GM19023 (cell line): ENCODE measurements at regions not wholly inside any gene's neighbourhood (a gene's known extent, or its start where the extent isn't known, plus 50 kb on each side); places are given as distances from the start of the nearest gene placed in this dataset.
"Not testable (repeated sequence)": the region's sequence is repeated elsewhere in the genome, so short reads cannot be mapped to it uniquely, and the experiment has no call there.

ENCODE experiments used
- ATAC-seq: cut with Tn5 transposase; IDR thresholded peaks from one replicate; pipeline ENCODE4 v1.9.1; 2021; ENCODE audit warnings: mild to moderate bottlenecking, moderate library complexity; ENCODE audit not compliant: unreplicated experiment

DNA sequence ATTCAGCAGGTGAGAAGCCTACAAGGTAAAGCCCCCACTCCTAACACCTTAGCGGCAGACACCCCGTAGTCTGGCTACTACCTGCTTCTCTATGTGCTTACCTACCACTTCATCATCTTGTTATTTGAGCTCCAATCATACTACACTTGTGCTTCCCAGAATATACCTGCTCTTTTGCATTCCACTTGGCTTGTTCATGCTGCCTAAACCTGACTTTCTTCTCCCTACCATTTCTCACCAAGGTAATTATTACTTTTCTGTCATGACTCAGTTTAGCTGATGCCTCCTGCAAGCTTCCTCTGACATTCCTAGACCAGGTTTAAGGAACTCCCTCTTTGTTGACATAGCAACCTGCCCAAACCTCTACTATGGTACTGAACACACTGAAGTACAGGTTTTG, 495.6 kb upstream of the C1orf87 start:
- ATAC-seq, result no peak

DNA sequence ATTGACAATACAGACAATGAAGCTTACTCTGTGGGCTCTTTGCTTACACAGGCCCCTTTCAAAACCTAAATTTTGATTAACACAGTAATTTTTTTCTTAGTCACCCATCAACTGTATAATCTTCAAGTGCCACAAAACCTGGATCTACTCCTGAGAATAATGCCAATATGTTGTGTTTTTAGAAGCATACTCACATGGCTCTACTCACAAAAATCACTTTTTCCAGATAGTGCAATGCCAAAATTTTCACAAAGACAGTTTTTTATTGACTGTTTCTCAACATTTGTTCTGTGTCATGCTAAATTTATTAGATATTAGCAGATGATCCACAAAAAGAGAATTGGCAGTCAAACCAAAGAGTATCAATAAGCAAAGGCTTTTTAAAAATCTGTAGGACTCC, 493.7 kb upstream of the C1orf87 start:
- ATAC-seq, result no peak

DNA sequence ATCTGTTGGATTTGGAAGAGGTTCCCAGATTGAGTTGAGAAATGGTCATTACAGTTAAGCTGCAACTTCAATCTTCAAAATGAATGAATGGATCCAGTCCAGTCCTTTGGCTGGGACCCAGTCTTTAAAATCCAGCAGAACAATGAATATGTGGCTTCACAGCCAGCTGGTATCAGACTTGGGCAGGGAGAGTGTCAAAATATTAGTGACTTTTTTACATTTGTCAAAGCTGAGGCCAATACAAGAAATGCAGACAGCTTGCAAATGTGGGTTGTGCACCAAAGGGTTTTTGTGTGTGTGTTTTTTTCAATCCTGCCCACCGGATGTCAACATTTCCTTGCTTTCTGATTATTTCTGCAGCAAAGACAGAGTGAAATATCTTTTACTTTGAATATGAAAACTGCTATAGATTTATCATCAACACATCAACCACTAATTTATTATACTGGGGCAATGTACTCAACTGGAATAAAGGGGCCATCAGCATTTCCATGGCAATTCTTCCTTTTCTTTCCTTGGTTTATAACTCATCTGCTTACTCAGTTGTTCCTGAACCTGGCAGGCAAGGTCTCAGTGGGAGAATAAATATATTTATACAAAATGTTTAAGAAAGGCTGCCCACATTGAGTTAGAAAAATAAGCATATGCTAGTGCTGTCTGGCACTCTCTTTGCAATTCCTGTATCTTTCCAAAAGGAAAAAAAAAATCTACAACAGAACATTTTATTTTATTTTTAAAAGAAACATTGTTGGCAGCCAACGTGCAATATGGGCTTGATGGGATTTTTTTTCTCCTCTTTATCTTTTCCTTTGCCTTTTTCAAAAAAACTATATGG, 491.6 kb upstream of the C1orf87 start:
- no peak for ATAC-seq

DNA sequence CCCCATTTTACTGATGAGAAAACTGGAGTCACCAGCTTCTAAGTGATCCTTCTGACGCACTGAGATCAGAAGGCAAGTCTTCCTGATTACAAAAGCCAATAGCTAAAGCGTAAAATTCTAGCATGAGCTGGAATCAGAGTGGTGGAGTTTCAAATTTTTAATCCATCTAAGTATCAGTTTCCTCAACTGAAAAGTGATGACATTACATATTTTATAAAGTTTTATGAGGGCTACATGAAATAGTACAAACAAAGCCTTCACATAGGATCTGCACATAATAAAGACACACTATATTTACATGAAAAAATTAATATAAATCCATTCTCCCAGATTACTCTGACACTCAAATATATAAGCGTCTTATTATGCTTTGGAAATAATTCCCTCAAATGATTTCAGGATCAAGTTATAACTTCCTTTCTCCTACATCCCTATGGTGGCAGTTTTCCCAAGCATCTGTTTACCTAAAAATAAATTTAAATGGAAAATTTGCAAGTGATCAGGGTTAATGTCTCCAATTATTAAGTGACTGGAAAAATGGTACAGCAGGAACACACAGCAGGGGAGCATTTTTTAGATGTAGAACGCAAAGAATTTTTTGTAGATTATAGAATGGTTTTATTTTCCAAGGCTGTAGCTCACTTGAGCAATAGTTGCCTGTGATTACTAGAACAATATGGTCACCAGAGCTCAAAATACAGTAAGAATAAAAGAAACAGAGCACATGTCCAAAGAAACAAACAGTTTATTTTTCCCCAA, 490.4 kb upstream of the C1orf87 start:
- no peak for ATAC-seq

DNA sequence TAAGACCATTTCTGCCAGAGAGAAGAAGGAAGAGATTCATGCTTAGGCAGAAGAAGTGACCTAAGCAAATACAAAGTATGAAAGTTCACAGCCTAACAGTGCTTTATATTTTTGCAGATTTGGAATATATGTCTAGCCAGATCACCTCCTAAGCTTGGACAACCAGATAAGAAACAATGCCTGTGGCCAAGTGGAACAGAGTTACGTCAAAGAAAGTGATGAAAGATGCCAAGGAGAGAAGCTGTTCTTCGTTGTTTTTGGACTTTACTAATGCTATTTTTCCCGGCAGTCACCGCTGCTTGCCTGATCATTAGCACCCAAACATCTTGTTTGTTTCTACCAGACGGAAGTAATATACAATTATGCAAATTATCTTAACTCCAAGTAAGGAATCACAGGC, 489.2 kb upstream of the C1orf87 start:
- ATAC-seq, result no peak

DNA sequence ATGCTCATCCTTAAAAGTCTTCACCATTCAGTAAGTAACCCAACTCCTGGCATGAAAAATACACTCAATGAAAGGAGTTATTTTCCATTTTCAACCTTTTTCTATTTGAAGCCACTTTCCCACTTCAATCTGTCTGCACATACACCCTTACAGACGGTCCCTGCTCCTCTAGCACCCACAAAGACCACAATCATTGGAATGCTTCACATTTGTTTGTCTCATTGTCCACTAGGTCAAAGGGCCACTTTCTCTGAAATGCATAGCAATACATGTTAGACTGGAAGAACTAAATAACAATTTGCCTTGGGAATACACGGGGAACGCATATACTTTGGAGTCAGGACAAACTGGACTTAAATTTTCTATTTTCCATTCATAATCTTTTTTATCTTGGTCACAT, 487.1 kb upstream of the C1orf87 start:
- no peak for ATAC-seq

DNA sequence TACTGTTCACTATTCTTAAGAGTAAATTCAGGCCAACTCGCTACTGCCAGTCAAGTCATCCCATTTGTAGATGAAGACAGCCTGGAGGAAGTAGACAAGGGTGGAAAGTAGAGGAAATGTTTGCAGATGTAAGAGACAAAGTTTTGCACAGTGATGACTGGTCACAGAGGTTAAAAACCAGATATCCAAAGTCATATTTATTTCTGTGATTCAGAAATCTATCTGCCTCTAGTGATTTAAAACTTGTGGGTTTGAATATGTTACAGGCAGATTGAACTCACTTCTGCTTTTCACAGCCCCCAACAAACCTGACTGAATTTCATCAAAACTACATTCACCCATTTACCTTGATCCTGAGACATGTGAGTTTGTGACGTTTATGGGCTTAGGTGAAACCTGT, 484.7 kb upstream of the C1orf87 start:
- no peak for ATAC-seq

DNA sequence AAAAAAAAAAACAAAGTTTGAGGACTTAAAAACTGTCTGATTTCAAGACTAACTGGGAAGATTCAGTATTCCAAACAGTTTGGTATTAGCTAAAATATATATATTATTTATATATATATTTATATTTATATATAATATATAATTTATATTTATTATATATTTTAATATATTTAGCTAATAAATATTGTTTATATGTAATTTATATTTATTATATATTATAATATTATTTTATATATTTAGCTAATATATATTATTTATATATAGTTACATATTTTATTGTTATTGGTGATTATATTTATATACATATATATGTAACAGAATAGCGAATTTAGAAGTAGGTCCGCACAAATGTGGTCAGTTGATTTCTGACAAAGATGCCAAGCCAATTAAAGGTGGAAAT, 480.2 kb upstream of the C1orf87 start:
- ATAC-seq, result no peak

DNA sequence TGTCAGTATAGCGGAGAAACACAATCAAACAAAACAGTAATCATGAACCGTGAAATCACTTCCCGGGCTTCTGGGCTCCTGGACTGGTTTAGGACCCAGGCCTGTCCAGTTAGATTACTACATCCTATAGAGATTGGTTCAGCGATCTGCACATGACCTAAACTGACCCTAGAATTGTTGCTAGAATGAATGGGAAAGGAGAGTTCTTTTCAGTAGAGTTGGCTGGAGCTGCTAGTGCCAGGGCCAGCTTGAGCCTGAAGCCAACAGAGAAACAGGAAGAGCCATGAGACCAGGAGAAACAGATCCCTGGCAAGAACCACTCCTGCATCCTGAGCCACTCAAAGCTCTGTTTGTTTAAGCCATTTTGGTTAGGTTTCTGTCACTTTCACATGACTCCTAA, 474.3 kb upstream of the C1orf87 start:
- no peak for ATAC-seq

DNA sequence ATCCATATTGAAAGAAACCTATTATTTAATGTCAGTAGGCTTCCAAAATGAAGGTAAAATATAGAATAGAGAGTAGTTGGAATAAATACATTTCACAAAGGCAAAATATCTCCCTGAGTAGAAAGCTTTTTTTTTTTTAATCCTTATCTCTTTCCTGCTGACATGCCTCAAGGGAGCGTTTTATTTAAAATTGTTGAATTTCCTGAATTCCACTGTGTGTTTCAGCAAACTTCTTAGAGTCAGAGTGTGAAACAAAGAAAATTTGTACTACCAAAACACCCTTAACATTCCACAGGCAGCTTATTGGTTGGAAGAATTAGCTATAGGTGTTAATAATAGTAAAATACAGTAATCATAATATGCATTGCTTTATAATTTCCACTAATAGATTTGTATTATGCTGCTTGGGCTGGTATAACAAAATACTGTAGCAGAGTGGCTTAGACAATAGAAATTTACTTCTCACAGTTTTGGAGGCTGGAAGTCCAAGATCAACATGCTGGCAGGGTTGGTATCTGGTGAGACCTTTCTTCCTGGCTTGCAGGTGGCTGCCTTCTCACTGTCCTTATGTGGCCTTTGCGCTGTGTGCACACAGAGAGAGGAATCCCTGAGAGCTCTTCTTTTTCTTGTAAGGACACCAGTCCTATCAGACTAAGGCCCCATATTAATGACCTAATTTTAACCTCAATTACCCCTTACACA, 468.4 kb upstream of the C1orf87 start:
- ATAC-seq, result no peak

DNA sequence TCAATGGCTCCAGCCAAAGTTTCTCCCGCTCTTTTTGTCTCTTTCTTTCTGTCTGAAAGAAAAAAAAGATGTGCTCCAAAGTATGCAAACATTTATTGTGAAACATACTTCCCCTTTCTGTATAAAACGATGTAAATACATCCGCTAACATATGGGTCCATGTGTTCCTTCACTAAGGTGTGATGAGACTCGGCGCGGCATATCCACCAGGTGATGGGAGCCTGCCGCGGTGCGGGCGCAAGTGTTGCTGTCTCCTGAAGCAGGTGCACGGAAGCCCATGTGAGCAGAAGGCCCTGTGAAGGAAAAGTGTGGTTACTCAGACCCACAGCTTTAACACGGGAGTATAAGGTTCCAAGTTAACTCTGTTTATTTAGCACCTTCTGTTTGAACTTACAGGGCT, 466.6 kb upstream of the C1orf87 start:
- ATAC-seq, result no peak

DNA sequence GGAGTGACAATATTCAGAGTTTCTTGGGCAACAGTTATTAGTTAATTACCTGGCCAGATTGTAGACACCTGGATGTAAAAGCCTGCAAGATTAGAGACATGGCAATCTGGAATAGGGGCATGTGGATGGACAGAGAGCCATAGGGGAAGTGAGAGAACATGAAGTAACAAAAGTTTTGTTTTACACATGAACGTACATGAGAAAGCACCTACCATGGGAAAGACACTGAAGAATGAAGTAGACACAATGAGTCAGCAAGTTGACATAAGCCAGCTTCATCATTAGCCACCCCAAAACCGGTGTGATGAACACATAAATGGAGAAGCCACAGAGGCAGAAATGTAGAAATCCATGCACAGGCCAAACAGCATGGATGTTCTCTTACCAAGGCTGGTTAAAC, 462.1 kb upstream of the C1orf87 start:
- ATAC-seq, result no peak

DNA sequence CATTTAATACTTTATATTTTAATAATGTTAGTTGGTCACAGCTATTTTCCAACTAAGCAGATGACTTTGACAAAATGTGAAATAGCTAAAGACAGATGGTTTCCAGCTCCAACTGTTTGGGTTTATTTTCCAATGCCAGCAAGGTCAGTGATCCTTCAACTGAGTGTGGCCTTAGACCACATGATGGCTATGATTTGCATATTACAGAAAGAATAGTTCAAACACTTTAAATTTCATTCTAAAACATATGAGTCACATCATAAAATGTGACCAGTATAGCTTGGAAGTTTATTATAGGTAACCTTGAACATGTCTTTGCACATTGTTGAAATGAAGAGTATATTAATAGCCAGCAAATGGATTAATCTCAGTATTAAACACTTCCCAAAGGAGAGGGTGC, 454.0 kb upstream of the C1orf87 start:
- ATAC-seq, result no peak

DNA sequence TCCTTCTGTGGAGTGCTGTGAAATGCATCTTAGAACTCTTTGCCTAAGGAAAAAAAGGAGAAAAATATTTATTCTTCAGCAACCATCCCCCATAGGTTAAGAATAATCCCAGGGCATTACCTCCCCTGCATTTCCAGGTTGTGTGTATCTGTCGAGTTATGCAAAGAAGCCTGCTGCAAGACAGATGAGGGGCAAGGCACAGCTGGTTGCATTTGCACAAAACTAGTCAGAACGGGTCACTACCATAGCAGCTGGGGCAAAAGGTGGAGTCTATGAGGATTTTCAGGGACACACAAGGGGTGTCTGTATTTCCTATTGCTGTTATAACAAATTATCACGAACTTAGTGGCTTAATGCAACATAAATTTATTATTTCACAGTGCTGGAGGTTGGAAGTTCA, 443.4 kb upstream of the C1orf87 start:
- ATAC-seq, result no peak

DNA sequence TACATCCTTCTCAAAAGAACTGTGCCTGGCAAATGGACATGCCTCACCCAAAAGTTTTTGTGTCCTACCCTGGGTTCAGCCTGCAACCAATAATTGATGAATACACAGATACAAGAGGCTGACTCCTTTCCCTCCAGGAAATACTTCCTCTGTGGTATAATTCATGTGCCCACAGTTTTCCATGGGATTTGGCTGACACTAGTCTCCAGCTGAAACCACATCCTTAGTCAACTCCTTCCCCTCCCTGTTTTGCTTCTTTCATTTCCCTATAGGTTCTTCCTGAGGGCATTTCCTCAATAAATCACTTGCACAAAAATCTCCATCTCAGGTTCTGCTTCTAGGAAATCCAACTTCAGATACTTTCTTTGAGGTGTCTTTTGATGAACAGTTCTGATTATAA, 436.6 kb upstream of the C1orf87 start:
- no peak for ATAC-seq

DNA sequence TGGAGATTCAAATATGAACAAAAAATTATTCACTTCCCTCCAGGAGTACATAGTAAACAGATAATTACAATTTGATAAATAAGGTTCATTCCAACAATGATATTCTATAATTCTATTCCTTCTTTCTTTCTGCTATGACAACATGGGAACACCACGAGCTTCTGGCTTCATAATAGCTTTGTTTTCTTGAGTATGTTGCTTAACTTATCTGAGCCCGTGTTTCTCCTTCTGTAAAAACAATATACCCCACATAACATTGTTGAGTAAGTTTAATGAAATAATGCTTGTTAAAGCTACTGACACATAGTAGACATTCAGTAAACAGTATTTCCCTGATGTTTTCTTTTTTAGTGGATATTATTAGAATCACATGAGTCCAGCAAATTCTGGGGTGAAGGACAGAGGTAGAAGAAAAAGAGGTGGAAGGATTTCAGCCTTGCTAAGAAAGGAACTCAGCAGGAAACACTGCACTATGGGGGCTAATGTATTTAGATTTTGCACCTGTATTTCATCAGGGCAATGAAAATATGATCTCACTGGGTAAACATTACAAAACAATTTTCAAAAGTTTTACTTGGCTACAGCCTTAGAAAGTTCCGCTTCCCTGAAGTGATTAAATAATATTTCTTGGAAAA, 430.8 kb upstream of the C1orf87 start:
- ATAC-seq, result no peak

DNA sequence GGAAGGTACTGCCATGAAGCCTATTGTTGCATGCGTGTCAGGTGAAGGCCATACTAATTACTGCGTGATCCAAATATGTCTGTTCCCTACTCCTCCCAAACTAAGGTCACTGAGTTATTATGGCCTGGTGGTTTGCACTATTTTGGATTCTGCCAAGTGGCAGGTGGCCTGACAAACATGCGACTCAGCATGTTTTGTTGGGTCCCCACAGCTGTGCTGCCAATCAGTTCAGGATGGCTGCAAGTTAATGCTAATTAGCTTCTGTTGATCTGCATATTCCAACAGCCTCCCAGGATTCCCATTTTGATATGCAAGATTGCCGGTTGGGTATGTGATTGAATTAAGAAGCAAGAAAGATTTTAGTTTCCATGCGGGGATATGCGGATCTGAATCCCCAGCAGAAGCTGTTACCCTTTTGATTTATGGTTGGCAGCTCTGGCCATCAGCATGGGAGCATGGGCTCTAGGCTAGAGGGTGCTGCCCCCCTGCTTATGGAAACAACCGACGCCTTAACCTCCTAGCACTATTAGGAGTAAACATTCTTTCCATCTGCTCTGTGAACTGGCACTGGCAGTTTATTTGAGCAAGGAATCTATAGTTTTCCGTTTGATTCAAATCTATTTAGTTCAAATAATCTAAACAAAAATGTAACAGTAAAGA, 429.8 kb upstream of the C1orf87 start:
- no peak for ATAC-seq

DNA sequence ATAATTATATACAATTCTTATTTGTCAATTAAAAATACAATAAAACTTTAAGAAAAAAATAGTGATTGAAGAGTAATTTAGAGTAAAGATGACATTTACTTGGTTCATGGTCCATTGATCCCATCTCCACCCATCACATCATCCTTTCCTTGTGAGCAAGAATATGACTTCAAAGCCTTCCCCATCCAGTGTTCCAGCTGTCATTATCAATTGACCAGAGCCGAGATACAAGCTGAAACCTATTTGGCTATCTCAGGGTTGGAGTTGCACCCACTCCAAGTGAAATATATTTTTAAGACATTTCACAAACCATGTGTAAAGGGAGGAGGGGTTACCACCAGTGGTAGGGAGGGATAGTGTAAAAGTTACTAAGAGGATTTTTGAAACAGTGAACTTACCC, 428.9 kb upstream of the C1orf87 start:
- ATAC-seq, result no peak

DNA sequence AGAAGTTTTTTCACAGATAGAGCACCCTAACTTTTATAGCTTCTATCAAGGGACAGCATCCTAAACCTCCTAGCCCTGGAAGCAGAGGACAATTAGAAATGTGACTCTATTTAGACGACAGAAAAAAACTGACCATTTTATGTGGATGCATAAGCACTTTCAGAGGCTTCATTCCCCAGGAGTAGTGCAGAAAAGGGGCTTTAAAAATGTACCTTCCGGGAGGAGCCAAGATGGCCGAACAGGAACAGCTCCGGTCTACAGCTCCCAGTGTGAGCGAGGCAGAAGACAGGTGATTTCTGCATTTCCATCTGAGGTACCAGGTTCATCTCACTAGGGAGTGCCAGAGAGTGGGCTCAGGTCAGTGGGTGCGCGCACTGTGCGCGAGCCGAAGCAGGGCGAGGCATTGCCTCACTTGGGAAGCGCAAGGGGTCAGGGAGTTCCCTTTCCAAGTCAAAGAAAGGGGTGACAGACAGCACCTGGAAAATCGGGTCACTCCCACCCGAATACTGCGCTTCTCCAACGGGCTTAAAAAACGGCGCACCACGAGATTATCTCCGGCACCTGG, 416.4 kb upstream of the C1orf87 start:
- ATAC-seq, result not testable (repeated sequence)

DNA sequence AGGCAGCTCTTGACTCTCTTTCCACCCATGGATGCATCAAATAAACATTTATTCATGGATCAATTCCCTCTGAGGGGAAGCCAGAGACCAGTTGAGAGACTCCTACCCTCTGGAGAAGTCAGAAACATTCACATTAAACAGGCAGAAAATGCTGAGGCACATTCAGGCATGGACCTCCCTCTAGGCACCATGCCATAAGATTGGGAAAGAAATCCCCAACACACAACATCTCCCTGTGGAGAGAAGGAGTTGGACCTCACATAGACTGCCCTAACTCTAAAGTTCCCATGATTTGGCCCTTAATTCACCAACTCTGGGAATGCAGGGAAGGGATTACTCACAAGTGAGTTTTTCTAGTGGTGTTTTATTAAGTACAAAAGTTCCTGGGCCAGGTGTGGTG, 415.3 kb upstream of the C1orf87 start:
- no peak for ATAC-seq
